NB4 (cell line): ENCODE measurements at regions not wholly inside any gene's neighbourhood (a gene's known extent, or its start where the extent isn't known, plus 50 kb on each side); places are given as distances from the start of the nearest gene placed in this dataset.

Experiments
- CTCF ChIP-seq: IDR thresholded peaks from one replicate; pipeline ENCODE4 v1.5.1; 2012; ENCODE audit warnings: low read depth, low read length
- MAX ChIP-seq: IDR thresholded peaks from 2 replicates; pipeline ENCODE4 v1.6.1; 2011; ENCODE audit warnings: low read depth, low read length
- MYC ChIP-seq: IDR thresholded peaks from 2 replicates; pipeline ENCODE4 v1.6.1; 2011; ENCODE audit warnings: low read depth, low read length
- POLR2A ChIP-seq: IDR thresholded peaks from 2 replicates; pipeline ENCODE4 v1.6.1; 2011; ENCODE audit warnings: mild to moderate bottlenecking; ENCODE audit not compliant: insufficient read length; ENCODE audit errors: extremely low read depth

GRCh38 chr6:82772851-82773717 lies 292.6 kb downstream of the UBE3D start:
- TF ChIP-seq CTCF (no peak), MAX (no peak), POLR2A (no peak), MYC (no peak)
